OCI-LY7 (cell line): ENCODE measurements at regions not wholly inside any gene's neighbourhood (a gene's known extent, or its start where the extent isn't known, plus 50 kb on each side); places are given as distances from the start of the nearest gene placed in this dataset.
"Not testable (repeated sequence)": the region's sequence is repeated elsewhere in the genome, so short reads cannot be mapped to it uniquely, and the experiment has no call there.

Experiments used
- BruUV-seq: library from RNA; stranded (reverse); fragments of 400-500 nt; replicated peaks from 2 replicates; lab custom pipeline; 2021; lab: Mats Ljungman, UMichigan
- CTCF ChIA-PET: fragments of 300-600 bp; sonication (Branson Sonifier 250); formaldehyde crosslinking; loops from one replicate; lab custom pipeline; 2022; ENCODE audit warnings: antibody characterized with exemption; ENCODE audit not compliant: unreplicated experiment; lab: Charles Lee
- POLR2A ChIA-PET: fragments of 300-600 bp; sonication (Branson Sonifier 250); formaldehyde crosslinking; loops from one replicate; lab custom pipeline; 2022; ENCODE audit warnings: antibody characterized with exemption; lab: Charles Lee
- DNase-seq: peaks from one replicate; pipeline ENCODE4 v3.0.0-alpha.2; 2015; ENCODE audit warnings: low spot score
- H2AFZ ChIP-seq: fragments of 200-600 bp; sonication (generic), shearing (Covaris generic); 2 replicates; pipeline ENCODE4 v1.6.1; 2014; ENCODE audit warnings: mild to moderate bottlenecking, antibody characterized with exemption, low read length, moderate library complexity
- H3K27ac ChIP-seq: fragments of 200-600 bp; sonication (generic); 2 replicates; pipeline ENCODE4 v1.5.1; 2014; ENCODE audit warnings: mixed run types, low read depth, mild to moderate bottlenecking, moderate library complexity, low read length, inconsistent platforms; ENCODE audit not compliant: poor library complexity, severe bottlenecking
- H3K36me3 ChIP-seq: fragments of 200-600 bp; sonication (generic); 2 replicates; pipeline ENCODE4 v1.6.1; 2014; ENCODE audit warnings: mild to moderate bottlenecking, antibody characterized with exemption, low read length, moderate library complexity, mixed read lengths; ENCODE audit not compliant: insufficient read depth
- H3K4me1 ChIP-seq: fragments of 200-600 bp; sonication (generic); 2 replicates; pipeline ENCODE4 v1.5.1; 2014; ENCODE audit warnings: mild to moderate bottlenecking, low read length; ENCODE audit not compliant: insufficient read depth, poor library complexity, severe bottlenecking
- H3K4me2 ChIP-seq: fragments of 200-600 bp; sonication (generic); 2 replicates; pipeline ENCODE4 v1.6.1; 2014; ENCODE audit warnings: mild to moderate bottlenecking, low read length
- H3K4me3 ChIP-seq: fragments of 200-600 bp; sonication (generic); 2 replicates; pipeline ENCODE4 v1.5.1; 2014; ENCODE audit warnings: mild to moderate bottlenecking, low read depth, low read length; ENCODE audit not compliant: poor library complexity, severe bottlenecking
- H3K79me2 ChIP-seq: fragments of 200-600 bp; sonication (generic); 2 replicates; pipeline ENCODE4 v1.6.1; 2016; ENCODE audit warnings: low read depth, mild to moderate bottlenecking, low read length, moderate library complexity, mixed read lengths; ENCODE audit not compliant: insufficient read depth
- H3K9me2 ChIP-seq: fragments of 200-600 bp; sonication (generic); 2 replicates; pipeline ENCODE4 v1.6.1; 2016; ENCODE audit warnings: mild to moderate bottlenecking, low read length, mixed read lengths; ENCODE audit not compliant: insufficient read depth
- H3K9me3 ChIP-seq: fragments of 200-600 bp; sonication (generic); 2 replicates; pipeline ENCODE4 v1.6.1; 2014; ENCODE audit warnings: mild to moderate bottlenecking, mixed run types, low read length, mixed read lengths
- H4K20me1 ChIP-seq: fragments of 200-600 bp; sonication (generic); 2 replicates; pipeline ENCODE4 v1.6.1; 2014; ENCODE audit warnings: mild to moderate bottlenecking, antibody characterized with exemption, low read length, moderate library complexity, mixed read lengths; ENCODE audit not compliant: insufficient read depth
- CTCF ChIP-seq: fragments of 200-600 bp; sonication (generic); conservative IDR thresholded peaks from 2 replicates; pipeline ENCODE4 v1.5.1; 2014; ENCODE audit warnings: mild to moderate bottlenecking, antibody characterized with exemption, low read length, moderate library complexity, mixed read lengths
- EZH2phosphoT487 ChIP-seq: fragments of 200-600 bp; sonication (generic); IDR thresholded peaks from 2 replicates; pipeline ENCODE4 v1.6.1; 2018; ENCODE audit warnings: low read depth, borderline replicate concordance, mild to moderate bottlenecking, mixed run types, antibody characterized with exemption, low read length, moderate library complexity, mixed read lengths
- intact Hi-C: fragments of 100-400 bp; cut with micrococcal nuclease; formaldehyde crosslinking; loops from one replicate; pipeline ENCODE4 v1.10.0; 2022; ENCODE audit not compliant: unreplicated experiment

- TF ChIP-seq CTCF (no peak), EZH2phosphoT487 (no peak)
- POLR2A ChIA-PET, result no interaction called here
- Histone ChIP-seq H2AFZ (no peak overlapping the region), H4K20me1 (no peaks in the 10 kb centered on the region), H3K4me3 (no peak overlapping the region), H3K79me2 (no peaks in the 10 kb centered on the region), H3K36me3 (no peaks in the 10 kb centered on the region), H3K9me3 (no peaks in the 10 kb centered on the region), H3K9me2 (no peaks in the 10 kb centered on the region), H3K27ac (no peak overlapping the region), H3K4me1 (no peaks in the 10 kb centered on the region), H3K4me2 (no peak overlapping the region)
- CTCF ChIA-PET, result no interaction called here
- BruUV-seq, result no TSS peak
- intact Hi-C loops, result no loop called here
- DNase-seq, result no peak
Observed at GRCh38 chr4:107419052-107419451, 301.0 kb downstream of the PAPSS1 start.

- H3K27ac ChIP-seq, H3K79me2 ChIP-seq, POLR2A ChIA-PET, H3K36me3 ChIP-seq, DNase-seq, intact Hi-C loops, BruUV-seq, H3K9me3 ChIP-seq, H3K4me3 ChIP-seq, H3K4me1 ChIP-seq, H4K20me1 ChIP-seq, H2AFZ ChIP-seq, CTCF ChIA-PET, H3K4me2 ChIP-seq, H3K9me2 ChIP-seq: not testable (repeated sequence)
Observed at GRCh38 chr4:107415490-107415889, 304.5 kb downstream of the PAPSS1 start.

- H3K4me3 ChIP-seq, DNase-seq, CTCF ChIA-PET, H3K9me3 ChIP-seq, H2AFZ ChIP-seq, H4K20me1 ChIP-seq, H3K4me1 ChIP-seq, POLR2A ChIA-PET, intact Hi-C loops, H3K36me3 ChIP-seq, H3K79me2 ChIP-seq, BruUV-seq, H3K27ac ChIP-seq, H3K4me2 ChIP-seq, H3K9me2 ChIP-seq: not testable (repeated sequence)
Observed at GRCh38 chr4:107409872-107410271, 310.2 kb downstream of the PAPSS1 start.

- POLR2A ChIA-PET, result no interaction called here
- DNase-seq, result no peak
- Histone ChIP-seq H2AFZ (no peak overlapping the region), H4K20me1 (no peaks in the 10 kb centered on the region), H3K79me2 (no peaks in the 10 kb centered on the region), H3K27ac (no peak overlapping the region), H3K4me3 (no peak overlapping the region), H3K4me2 (no peak overlapping the region), H3K9me2 (no peaks in the 10 kb centered on the region), H3K4me1 (no peaks in the 10 kb centered on the region), H3K9me3 (no peaks in the 10 kb centered on the region), H3K36me3 (no peaks in the 10 kb centered on the region)
- CTCF ChIA-PET, result no interaction called here
- no TSS peak for BruUV-seq
- intact Hi-C loops, result no loop called here
- TF ChIP-seq CTCF (no peak), EZH2phosphoT487 (no peak)
Observed at GRCh38 chr4:107408968-107409367, 311.1 kb downstream of the PAPSS1 start.
